Erythroblast (primary cell): ENCODE measurements at regions not wholly inside any gene's neighbourhood (a gene's known extent, or its start where the extent isn't known, plus 50 kb on each side); places are given as distances from the start of the nearest gene placed in this dataset.

Source experiments
- DNase-seq, 2 experiments: peaks; one replicate each; lab custom pipeline; 2025; lab: John Stamatoyannopoulos, UW
- GATA1 ChIP-seq: IDR thresholded peaks from 2 replicates; pipeline ENCODE4 v1.6.1; 2011; ENCODE audit warnings: low read depth, mild to moderate bottlenecking, control low read depth, low read length, moderate library complexity
- POLR2A ChIP-seq: IDR thresholded peaks from 2 replicates; pipeline ENCODE4 v1.6.1; 2011; ENCODE audit warnings: mild to moderate bottlenecking, low read length

DNA sequence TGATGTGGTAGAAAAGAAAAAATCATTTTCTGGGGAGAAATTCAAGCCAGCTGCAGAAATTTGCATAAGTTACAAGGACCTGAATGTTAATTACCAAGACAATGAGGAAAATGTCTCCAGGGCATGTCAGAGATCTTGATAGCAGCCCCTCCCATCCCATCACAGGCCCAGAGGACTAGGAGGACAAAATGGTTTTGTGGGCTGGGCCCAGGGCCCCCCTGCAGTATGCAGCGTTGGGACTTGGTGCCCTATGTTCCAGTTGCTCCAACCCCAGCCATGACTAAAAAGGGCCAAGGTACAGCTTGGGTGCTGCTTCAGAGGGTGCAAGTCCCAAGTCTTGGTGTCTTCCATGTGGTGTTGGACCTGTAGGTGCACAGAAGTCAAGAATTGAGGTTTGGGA lies 76.6 kb upstream of the SOX1 start:
- no peak for DNase-seq
- TF ChIP-seq POLR2A (no peak), GATA1 (no peak)

DNA sequence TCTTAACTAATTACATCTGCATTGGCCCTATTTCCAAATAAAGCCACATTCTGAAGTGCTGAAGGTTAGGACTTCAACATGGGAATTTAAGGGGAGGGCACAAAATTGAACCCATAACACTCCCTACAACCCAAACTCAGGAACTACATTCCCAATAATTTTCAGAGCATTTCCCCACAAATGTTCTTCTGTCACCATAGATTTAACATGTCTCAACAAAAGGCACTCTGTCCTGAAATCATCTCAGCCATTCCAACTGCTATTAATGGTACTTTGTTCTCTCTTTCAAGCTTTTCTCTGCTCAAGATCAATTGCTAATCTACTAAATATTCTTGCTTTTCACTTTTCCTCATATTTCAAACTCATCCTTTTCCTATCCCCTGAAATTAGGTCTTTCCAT lies 74.0 kb upstream of the SOX1 start:
- no peak for DNase-seq
- TF ChIP-seq POLR2A (no peak), GATA1 (no peak)

DNA sequence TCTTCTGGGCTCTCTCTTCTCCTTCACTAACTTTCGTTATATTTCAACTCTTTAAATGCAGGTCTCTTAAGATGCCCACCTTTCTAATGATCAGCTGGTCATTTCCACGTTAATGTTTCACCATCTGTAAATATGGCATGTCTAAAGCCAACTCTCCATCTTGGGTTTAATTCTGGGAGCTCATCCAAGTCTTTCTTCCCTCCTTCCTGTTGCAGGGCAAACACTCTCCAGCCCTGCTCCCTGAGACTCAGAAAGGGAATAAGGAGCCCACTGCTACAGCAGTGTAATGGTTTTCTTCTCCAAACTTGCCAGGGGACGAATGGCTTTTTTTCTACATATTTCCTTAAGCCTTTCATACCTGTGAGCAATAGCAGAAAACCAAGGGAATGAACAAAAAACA lies 73.3 kb upstream of the SOX1 start:
- DNase-seq = no peak
- TF ChIP-seq GATA1 = no peak
- no peak for TF ChIP-seq POLR2A

GRCh38 chr13:111994578-111994977 lies 72.4 kb upstream of the SOX1 start:
- DNase-seq = no peak
- TF ChIP-seq GATA1 (no peak), POLR2A (no peak)

- DNase-seq = no peak
These were observed 67.6 kb upstream of the SOX1 start for GRCh38 chr13:111999352-111999751.

DNA sequence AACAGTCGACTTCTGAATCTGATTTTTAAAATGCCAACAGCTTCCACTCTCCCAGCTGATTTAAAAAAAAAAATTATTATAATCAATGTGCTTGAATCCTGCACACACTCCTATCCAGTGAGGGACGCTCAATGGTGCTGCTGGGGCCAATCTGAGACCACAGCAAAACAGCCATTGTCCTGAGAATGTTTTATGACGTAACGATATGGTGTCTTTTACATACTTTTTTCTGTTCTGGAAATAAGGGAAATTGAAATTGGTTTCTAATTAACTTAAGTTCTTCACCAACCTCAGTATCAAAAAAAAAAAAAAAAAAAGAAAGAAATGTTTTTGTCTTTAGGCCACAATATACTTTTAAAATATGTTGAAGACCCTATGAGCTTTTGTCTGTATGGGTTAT lies 66.1 kb upstream of the SOX1 start:
- TF ChIP-seq POLR2A (no peak), GATA1 (no peak)
- DNase-seq = no peak

More at GRCh38 chr13:111999352-111999751, 67.6 kb upstream of the SOX1 start:
- TF ChIP-seq GATA1 (no peak), POLR2A (no peak)

- no peak for TF ChIP-seq GATA1
- TF ChIP-seq POLR2A = no peak
- no peak for DNase-seq
These were observed 65.4 kb upstream of the SOX1 start for GRCh38 chr13:112001571-112001970.

GRCh38 chr13:112003396-112003795 lies 63.6 kb upstream of the SOX1 start:
- TF ChIP-seq POLR2A = no peak
- TF ChIP-seq GATA1 = no peak
- DNase-seq = no peak

DNA sequence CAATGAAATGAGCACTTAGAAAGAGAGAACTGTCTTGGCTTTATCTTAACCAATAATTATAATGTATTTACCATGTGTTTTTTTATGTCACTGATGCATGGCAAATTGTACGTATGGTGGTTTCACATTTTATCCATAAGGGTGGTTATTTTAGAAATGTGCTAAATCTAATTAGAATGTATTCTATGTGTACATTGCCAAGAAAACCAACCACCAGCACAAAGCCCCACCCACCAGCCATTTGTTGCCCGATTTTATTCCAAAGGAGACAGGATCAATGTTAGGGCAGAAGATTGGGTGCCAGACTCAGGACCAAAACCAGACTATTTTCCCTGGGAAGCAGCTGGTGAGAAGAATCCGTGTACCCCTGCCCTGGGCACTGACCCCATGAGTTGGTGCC lies 63.0 kb upstream of the SOX1 start:
- no peak for TF ChIP-seq POLR2A
- no peak for TF ChIP-seq GATA1
- DNase-seq = no peak

DNA sequence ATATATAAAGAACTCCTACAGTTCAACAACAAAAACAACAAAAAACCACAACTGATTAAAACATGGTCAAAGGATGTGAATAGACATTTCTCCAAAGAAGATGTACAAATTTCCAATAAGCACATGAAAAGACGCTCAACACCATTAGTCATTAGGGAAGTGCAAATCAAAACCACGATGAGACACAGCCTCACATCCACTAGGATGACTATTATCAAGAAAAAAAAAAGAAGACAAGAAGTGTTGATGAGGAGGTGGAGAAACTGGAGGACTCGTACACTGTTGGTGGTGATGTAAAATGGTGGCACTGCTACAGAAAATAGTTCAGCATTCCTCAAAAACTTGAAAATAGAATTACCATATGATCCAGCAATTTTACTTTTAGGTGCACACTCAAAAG lies 61.0 kb upstream of the SOX1 start:
- no peak for TF ChIP-seq GATA1
- TF ChIP-seq POLR2A = no peak

DNA sequence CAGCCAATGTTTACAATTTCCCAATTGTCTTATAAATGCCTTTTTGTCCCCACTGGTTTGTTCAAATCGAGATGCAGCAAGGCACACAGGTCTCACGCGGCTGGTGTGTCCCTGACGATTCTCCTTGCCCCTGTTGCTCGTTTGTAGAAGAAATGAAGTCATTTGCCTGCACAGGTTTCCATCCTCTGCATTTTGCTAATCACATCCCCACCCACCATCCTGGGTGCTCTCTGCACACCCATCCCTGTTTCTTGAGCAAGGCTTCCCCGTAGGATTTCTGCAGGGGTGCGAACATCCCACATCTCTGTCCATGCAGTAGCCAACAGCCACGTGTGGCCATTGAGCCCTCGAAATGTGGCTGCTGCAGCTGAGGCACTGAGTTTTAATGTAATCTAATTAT lies 59.8 kb upstream of the SOX1 start:
- TF ChIP-seq POLR2A = no peak
- TF ChIP-seq GATA1 = no peak

More for the DNA sequence above, 61.0 kb upstream of the SOX1 start:
- DNase-seq = no peak

DNA sequence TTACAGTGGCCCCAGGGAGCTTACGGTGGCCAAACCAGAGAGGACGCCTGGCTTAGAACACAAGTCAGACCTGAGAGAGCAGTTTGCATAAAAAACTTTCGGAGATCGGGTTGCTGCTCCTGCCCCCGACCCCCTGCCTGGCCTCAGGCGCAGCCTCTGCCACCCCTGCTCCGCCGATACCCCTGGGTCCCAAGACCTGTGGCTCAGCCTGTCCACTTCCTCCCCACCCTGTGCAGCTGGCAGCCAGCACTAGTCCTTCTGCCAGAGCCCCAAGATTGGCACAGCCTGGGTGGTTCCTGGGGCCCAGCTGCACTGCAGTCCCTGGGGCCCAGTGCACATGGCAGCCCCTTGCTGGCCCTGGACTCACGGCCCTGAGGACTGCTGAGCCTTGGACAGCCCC lies 56.2 kb upstream of the SOX1 start:
- TF ChIP-seq GATA1 = no peak
- TF ChIP-seq POLR2A = no peak

More for the DNA sequence above, 59.8 kb upstream of the SOX1 start:
- no peak for DNase-seq

GRCh38 chr13:112012016-112012704 lies 54.8 kb upstream of the SOX1 start:
- TF ChIP-seq POLR2A = no peak
- no peak for TF ChIP-seq GATA1
- no peak for DNase-seq

More for the DNA sequence above, 56.2 kb upstream of the SOX1 start:
- no peak for DNase-seq

GRCh38 chr13:112012705-112013085 lies 54.3 kb upstream of the SOX1 start:
- DNase-seq = no peak
- TF ChIP-seq GATA1 (no peak), POLR2A (no peak)

- TF ChIP-seq GATA1 = no peak
- DNase-seq = no peak
These were observed 53.3 kb upstream of the SOX1 start for GRCh38 chr13:112013665-112014064.
